ENCODE measurements at regions not wholly inside any gene's neighbourhood (a gene's known extent, or its start where the extent isn't known, plus 50 kb on each side); places are given as distances from the start of the nearest gene placed in this dataset.

GRCh38 chr14:51540364-51540763 lies 111.3 kb upstream of the FRMD6 start:
- TF ChIP-seq FOSL1 (IDR thresholded peaks at IDR 0.05; ENCODE audit: low read depth) = no peak
- TF ChIP-seq, protein P1, sequence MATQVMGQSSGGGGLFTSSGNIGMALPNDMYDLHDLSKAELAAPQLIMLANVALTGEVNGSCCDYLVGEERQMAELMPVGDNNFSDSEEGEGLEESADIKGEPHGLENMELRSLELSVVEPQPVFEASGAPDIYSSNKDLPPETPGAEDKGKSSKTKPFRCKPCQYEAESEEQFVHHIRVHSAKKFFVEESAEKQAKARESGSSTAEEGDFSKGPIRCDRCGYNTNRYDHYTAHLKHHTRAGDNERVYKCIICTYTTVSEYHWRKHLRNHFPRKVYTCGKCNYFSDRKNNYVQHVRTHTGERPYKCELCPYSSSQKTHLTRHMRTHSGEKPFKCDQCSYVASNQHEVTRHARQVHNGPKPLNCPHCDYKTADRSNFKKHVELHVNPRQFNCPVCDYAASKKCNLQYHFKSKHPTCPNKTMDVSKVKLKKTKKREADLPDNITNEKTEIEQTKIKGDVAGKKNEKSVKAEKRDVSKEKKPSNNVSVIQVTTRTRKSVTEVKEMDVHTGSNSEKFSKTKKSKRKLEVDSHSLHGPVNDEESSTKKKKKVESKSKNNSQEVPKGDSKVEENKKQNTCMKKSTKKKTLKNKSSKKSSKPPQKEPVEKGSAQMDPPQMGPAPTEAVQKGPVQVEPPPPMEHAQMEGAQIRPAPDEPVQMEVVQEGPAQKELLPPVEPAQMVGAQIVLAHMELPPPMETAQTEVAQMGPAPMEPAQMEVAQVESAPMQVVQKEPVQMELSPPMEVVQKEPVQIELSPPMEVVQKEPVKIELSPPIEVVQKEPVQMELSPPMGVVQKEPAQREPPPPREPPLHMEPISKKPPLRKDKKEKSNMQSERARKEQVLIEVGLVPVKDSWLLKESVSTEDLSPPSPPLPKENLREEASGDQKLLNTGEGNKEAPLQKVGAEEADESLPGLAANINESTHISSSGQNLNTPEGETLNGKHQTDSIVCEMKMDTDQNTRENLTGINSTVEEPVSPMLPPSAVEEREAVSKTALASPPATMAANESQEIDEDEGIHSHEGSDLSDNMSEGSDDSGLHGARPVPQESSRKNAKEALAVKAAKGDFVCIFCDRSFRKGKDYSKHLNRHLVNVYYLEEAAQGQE (IDR thresholded peaks at IDR 0.05; ENCODE audit: low read depth) = no peak
